IMR-90 (cell line): ENCODE measurements at regions not wholly inside any gene's neighbourhood (a gene's known extent, or its start where the extent isn't known, plus 50 kb on each side); places are given as distances from the start of the nearest gene placed in this dataset.

Experiments
- ATAC-seq: fragments of 200-7000 bp; cut with Tn5 transposase; 2 replicates; pipeline ENCODE4 v1.9.1; 2020; ENCODE audit warnings: low read depth, mild to moderate bottlenecking, moderate library complexity
- BruUV-seq: library from RNA; stranded (reverse); fragments of 400-500 nt; replicated peaks from 2 replicates; lab custom pipeline; 2021; lab: Mats Ljungman, UMichigan
- CTCF ChIA-PET: fragments of 300-600 bp; formaldehyde crosslinking; extraction: SDS; loops from one replicate; lab custom pipeline; 2021; ENCODE audit warnings: antibody characterized with exemption; lab: Yijun Ruan, JAX
- POLR2A ChIA-PET: fragments of 300-600 bp; sonication (Branson Sonifier 250); formaldehyde crosslinking; loops from one replicate; lab custom pipeline; 2022; ENCODE audit warnings: antibody characterized with exemption; ENCODE audit not compliant: unreplicated experiment; lab: Charles Lee
- DNase-seq: peaks from one replicate; pipeline ENCODE4 v3.0.0; 2013
- H2AFZ ChIP-seq: replicated peaks from 2 replicates; pipeline ENCODE3; 2013; ENCODE audit warnings: low read length, mild to moderate bottlenecking; ENCODE audit not compliant: poor library complexity
- H2AK5ac ChIP-seq: 2 replicates; pipeline ENCODE4 v1.6.1; 2013; ENCODE audit warnings: low read depth, low read length, inconsistent platforms
- H2AK9ac ChIP-seq: replicated peaks from 2 replicates; pipeline ENCODE3; 2013; ENCODE audit warnings: mild to moderate bottlenecking, low read depth, low read length, moderate library complexity; ENCODE audit not compliant: poor library complexity
- H2BK120ac ChIP-seq: 2 replicates; pipeline ENCODE4 v1.6.1; 2013; ENCODE audit warnings: low read depth, low read length, inconsistent platforms
- H2BK15ac ChIP-seq: 3 replicates; pipeline ENCODE4 v1.6.1; 2013; ENCODE audit warnings: low read depth, low read length, inconsistent platforms
- H2BK20ac ChIP-seq: 2 replicates; pipeline ENCODE4 v1.6.1; 2013; ENCODE audit warnings: low read depth, mild to moderate bottlenecking, inconsistent platforms, low read length, moderate library complexity
- H2BK5ac ChIP-seq: 2 replicates; pipeline ENCODE4 v1.6.1; 2013; ENCODE audit warnings: mild to moderate bottlenecking, low read depth, low read length, inconsistent platforms; ENCODE audit not compliant: poor library complexity, severe bottlenecking
- H3K14ac ChIP-seq: replicated peaks from 2 replicates; pipeline ENCODE4 v1.6.1; 2013; ENCODE audit warnings: low read depth, low read length, inconsistent platforms
- H3K18ac ChIP-seq: 2 replicates; pipeline ENCODE4 v1.6.1; 2013; ENCODE audit warnings: low read depth, low read length, control low read depth
- H3K23ac ChIP-seq: 2 replicates; pipeline ENCODE4 v1.6.1; 2013; ENCODE audit warnings: low read depth, low read length, inconsistent platforms
- H3K27ac ChIP-seq: 2 replicates; pipeline ENCODE4 v1.5.1; 2013; ENCODE audit warnings: mild to moderate bottlenecking, control low read depth, low read length; ENCODE audit not compliant: insufficient read depth
- H3K27me3 ChIP-seq: 2 replicates; pipeline ENCODE4 v1.6.1; 2013; ENCODE audit warnings: low read length; ENCODE audit not compliant: control insufficient read depth, insufficient read depth
- H3K36me3 ChIP-seq: 2 replicates; pipeline ENCODE4 v1.6.1; 2013; ENCODE audit warnings: low read length, mixed read lengths; ENCODE audit not compliant: control insufficient read depth, insufficient read depth
- H3K4ac ChIP-seq: 2 replicates; pipeline ENCODE4 v1.6.1; 2013; ENCODE audit warnings: low read depth, low read length, inconsistent platforms
- H3K4me1 ChIP-seq: 2 replicates; pipeline ENCODE4 v1.6.1; 2013; ENCODE audit warnings: low read length, mixed read lengths; ENCODE audit not compliant: control insufficient read depth, insufficient read depth
- H3K4me2 ChIP-seq: 2 replicates; pipeline ENCODE4 v1.6.1; 2013; ENCODE audit warnings: low read depth, mild to moderate bottlenecking, control low read depth, low read length, moderate library complexity
- H3K4me3 ChIP-seq: 2 replicates; pipeline ENCODE4 v1.5.1; 2013; ENCODE audit warnings: low read depth, mild to moderate bottlenecking, control low read depth, low read length, moderate library complexity; ENCODE audit not compliant: insufficient read depth
- H3K56ac ChIP-seq: 2 replicates; pipeline ENCODE4 v1.6.1; 2013; ENCODE audit warnings: low read length, inconsistent platforms; ENCODE audit not compliant: insufficient read depth; ENCODE audit errors: extremely low read depth
- H3K79me1 ChIP-seq, 2 experiments: 2 replicates each; pipeline ENCODE4 v1.6.1; 2013; ENCODE audit warnings: low read length in 2 of 2, inconsistent platforms in 1 of 2, low read depth in 1 of 2
- H3K9ac ChIP-seq: 2 replicates; pipeline ENCODE4 v1.6.1; 2013; ENCODE audit warnings: low read depth, low read length, control low read depth
- H3K9me1 ChIP-seq: 2 replicates; pipeline ENCODE4 v1.6.1; 2013; ENCODE audit warnings: low read length, inconsistent platforms; ENCODE audit not compliant: insufficient read depth
- H3K9me3 ChIP-seq: 2 replicates; pipeline ENCODE4 v1.6.1; 2013; ENCODE audit warnings: low read length; ENCODE audit not compliant: control insufficient read depth, insufficient read depth
- H4K20me1 ChIP-seq: 2 replicates; pipeline ENCODE4 v1.6.1; 2013; ENCODE audit warnings: low read length, inconsistent platforms; ENCODE audit not compliant: insufficient read depth
- H4K5ac ChIP-seq: 2 replicates; pipeline ENCODE4 v1.6.1; 2013; ENCODE audit warnings: mild to moderate bottlenecking, low read depth, low read length, control low read depth
- H4K8ac ChIP-seq, 2 experiments: 2 replicates each; pipeline ENCODE4 v1.6.1; 2013; ENCODE audit warnings: low read depth in 2 of 2, low read length in 2 of 2, control low read depth in 1 of 2, inconsistent platforms in 1 of 2
- H4K91ac ChIP-seq: 2 replicates; pipeline ENCODE4 v1.6.1; 2013; ENCODE audit warnings: low read depth, low read length, inconsistent platforms; ENCODE audit not compliant: insufficient read depth
- BHLHE40 ChIP-seq: fragments of 150-350 bp; IDR thresholded peaks from 2 replicates; pipeline ENCODE4 v1.6.1; 2016; ENCODE audit warnings: mild to moderate bottlenecking, low read depth, low read length
- FOS ChIP-seq: fragments of 150-350 bp; IDR thresholded peaks from 2 replicates; pipeline ENCODE4 v1.6.1; 2016; ENCODE audit warnings: low read depth, low read length
- MAFK ChIP-seq: IDR thresholded peaks from 2 replicates; pipeline ENCODE4 v1.6.1; 2012; ENCODE audit warnings: low read depth, low read length, improper control_type of control experiment
- MAZ ChIP-seq: IDR thresholded peaks from 2 replicates; pipeline ENCODE4 v1.6.1; 2012; ENCODE audit warnings: low read depth, mild to moderate bottlenecking, low read length, improper control_type of control experiment, moderate library complexity, borderline replicate concordance
- NFE2L2 ChIP-seq: fragments of 150-350 bp; IDR thresholded peaks from 2 replicates; pipeline ENCODE4 v1.6.1; 2016; ENCODE audit warnings: low read depth, mild to moderate bottlenecking, low read length
- POLR2A ChIP-seq: IDR thresholded peaks from 2 replicates; pipeline ENCODE4 v1.6.1; 2012; ENCODE audit warnings: mild to moderate bottlenecking, low read depth, low read length
- RAD21 ChIP-seq: IDR thresholded peaks from 2 replicates; pipeline ENCODE4 v1.6.1; 2012; ENCODE audit warnings: low read length, improper control_type of control experiment
- RFX5 ChIP-seq: IDR thresholded peaks from 2 replicates; pipeline ENCODE4 v1.8.0; 2012; ENCODE audit warnings: low read depth, mild to moderate bottlenecking, low read length, moderate library complexity
- SMC3 ChIP-seq: fragments of 150-350 bp; IDR thresholded peaks from 2 replicates; pipeline ENCODE4 v1.6.1; 2016; ENCODE audit warnings: low read depth, mild to moderate bottlenecking, antibody characterized with exemption, low read length, moderate library complexity
- WGBS, 2 experiments: methylation state at CpG; one replicate each; pipeline versions ENCODE4 v1.1.5 to v1.1.7; 2013; ENCODE audit warnings: missing lambda C conversion rate in 2 of 2; ENCODE audit not compliant: insufficient read length in 1 of 2; ENCODE audit errors: extremely low coverage in 2 of 2; 5-methylcytosine and 5-hydroxymethylcytosine counted together
- dilution Hi-C: fragments of 300-500 bp; cut with HindIII; formaldehyde crosslinking; loops from one replicate; pipeline ENCODE4 v1.14.3; 2018; ENCODE audit warnings: low sequenced_read_pairs; ENCODE audit not compliant: unreplicated experiment
- in situ Hi-C: fragments of 300-500 bp; cut with MboI; formaldehyde crosslinking; loops from 3 replicates; pipeline ENCODE4 v1.14.3; 2019; ENCODE audit warnings: low sequenced_read_pairs, inconsistent platforms, mixed read lengths
- intact Hi-C: fragments of 100-400 bp; cut with micrococcal nuclease; formaldehyde crosslinking; loops from 2 replicates; pipeline ENCODE4 v1.10.0; 2022
- TF ChIP-seq, protein P1 (sequence below): conservative IDR thresholded peaks from 2 replicates; pipeline ENCODE4 v1.5.1; 2012; ENCODE audit warnings: mild to moderate bottlenecking, low read depth, low read length, improper control_type of control experiment
- TF ChIP-seq, protein P2 (sequence below): fragments of 150-350 bp; IDR thresholded peaks from 2 replicates; pipeline ENCODE4 v1.6.1; 2017; ENCODE audit warnings: mild to moderate bottlenecking, antibody characterized with exemption, low read length, low read depth

DNA sequence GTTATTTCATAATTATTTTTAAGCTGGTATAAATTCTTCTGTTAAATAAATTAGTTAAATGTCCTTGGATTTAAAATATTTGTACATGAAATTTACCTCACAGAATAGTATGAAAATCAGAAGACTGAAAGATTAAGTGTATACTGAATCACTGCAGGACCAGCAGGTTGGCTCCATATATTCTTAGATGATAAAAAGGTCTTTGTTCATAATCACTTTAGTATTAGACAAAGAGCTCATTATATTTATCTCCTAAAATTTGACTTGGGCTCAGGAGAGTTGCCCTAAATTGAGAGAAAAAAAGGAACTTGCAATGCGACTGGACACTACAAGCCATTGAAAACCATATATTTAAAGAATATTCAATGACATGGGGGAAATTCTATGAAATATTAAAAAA lies 766.4 kb upstream of the CITED2 start:
- no peak overlapping the region for H2AK5ac ChIP-seq
- H4K20me1 ChIP-seq = no peaks in the 10 kb centered on the region
- no peak overlapping the region for H2BK15ac ChIP-seq
- no peak overlapping the region for H3K27ac ChIP-seq
- in situ Hi-C loops (no loop called here), intact Hi-C loops (no loop called here), dilution Hi-C loops (no loop called here)
- H3K4me3 ChIP-seq = no peak overlapping the region
- no peaks in the 10 kb centered on the region for H3K9me1 ChIP-seq
- H2BK5ac ChIP-seq = no peak overlapping the region
- H3K9ac ChIP-seq = no peak overlapping the region
- H2BK20ac ChIP-seq = no peak overlapping the region
- no peak overlapping the region for H3K56ac ChIP-seq
- ATAC-seq (no peak), DNase-seq (no peak)
- H3K9me3 ChIP-seq = no peaks in the 10 kb centered on the region
- no peak overlapping the region for H4K8ac ChIP-seq
- no peak overlapping the region for H2AK9ac ChIP-seq
- no peak overlapping the region for H3K23ac ChIP-seq
- ChIA-PET POLR2A (no interaction called here), CTCF (no interaction called here)
- no peak overlapping the region for H4K5ac ChIP-seq
- no peaks in the 10 kb centered on the region for H3K27me3 ChIP-seq
- no peak overlapping the region for H3K14ac ChIP-seq
- no peak overlapping the region for H3K18ac ChIP-seq
- no peaks in the 10 kb centered on the region for H3K4me1 ChIP-seq
- H3K36me3 ChIP-seq = no peaks in the 10 kb centered on the region
- no TSS peak for BruUV-seq
- no peak overlapping the region for H3K4ac ChIP-seq
- no peak overlapping the region for H3K4me2 ChIP-seq
- no peak overlapping the region for H2BK120ac ChIP-seq
- H3K79me1 ChIP-seq = no peaks in the 10 kb centered on the region
- no peak overlapping the region for H2AFZ ChIP-seq
- no CpG with 5 or more reads among the region's 1 CpG for whole genome bisulfite sequencing, 2 experiments
- TF ChIP-seq RAD21 (no peak), BHLHE40 (no peak), FOS (no peak), RFX5 (no peak), NFE2L2 (no peak), MAFK (no peak), POLR2A (no peak), MAZ (no peak), SMC3 (no peak)
- TF ChIP-seq, protein P1, sequence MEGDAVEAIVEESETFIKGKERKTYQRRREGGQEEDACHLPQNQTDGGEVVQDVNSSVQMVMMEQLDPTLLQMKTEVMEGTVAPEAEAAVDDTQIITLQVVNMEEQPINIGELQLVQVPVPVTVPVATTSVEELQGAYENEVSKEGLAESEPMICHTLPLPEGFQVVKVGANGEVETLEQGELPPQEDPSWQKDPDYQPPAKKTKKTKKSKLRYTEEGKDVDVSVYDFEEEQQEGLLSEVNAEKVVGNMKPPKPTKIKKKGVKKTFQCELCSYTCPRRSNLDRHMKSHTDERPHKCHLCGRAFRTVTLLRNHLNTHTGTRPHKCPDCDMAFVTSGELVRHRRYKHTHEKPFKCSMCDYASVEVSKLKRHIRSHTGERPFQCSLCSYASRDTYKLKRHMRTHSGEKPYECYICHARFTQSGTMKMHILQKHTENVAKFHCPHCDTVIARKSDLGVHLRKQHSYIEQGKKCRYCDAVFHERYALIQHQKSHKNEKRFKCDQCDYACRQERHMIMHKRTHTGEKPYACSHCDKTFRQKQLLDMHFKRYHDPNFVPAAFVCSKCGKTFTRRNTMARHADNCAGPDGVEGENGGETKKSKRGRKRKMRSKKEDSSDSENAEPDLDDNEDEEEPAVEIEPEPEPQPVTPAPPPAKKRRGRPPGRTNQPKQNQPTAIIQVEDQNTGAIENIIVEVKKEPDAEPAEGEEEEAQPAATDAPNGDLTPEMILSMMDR = no peak
- TF ChIP-seq, protein P2, sequence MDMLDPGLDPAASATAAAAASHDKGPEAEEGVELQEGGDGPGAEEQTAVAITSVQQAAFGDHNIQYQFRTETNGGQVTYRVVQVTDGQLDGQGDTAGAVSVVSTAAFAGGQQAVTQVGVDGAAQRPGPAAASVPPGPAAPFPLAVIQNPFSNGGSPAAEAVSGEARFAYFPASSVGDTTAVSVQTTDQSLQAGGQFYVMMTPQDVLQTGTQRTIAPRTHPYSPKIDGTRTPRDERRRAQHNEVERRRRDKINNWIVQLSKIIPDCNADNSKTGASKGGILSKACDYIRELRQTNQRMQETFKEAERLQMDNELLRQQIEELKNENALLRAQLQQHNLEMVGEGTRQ = no peak
- H4K91ac ChIP-seq = no peak overlapping the region
